SJCRH30 (cell line): ENCODE measurements at regions not wholly inside any gene's neighbourhood (a gene's known extent, or its start where the extent isn't known, plus 50 kb on each side); places are given as distances from the start of the nearest gene placed in this dataset.

ENCODE experiments used
- DNase-seq, 2 experiments: peaks; one replicate each; pipeline ENCODE4 v3.0.0-alpha.2; 2015 to 2020
- H3K27ac ChIP-seq: fragments of 250-450 bp; sonication (Bioruptor Pico); 2 replicates; pipeline ENCODE4 v1.5.1; 2020; ENCODE audit warnings: mild to moderate bottlenecking, moderate library complexity
- H3K27me3 ChIP-seq: fragments of 250-450 bp; sonication (Bioruptor Pico); 2 replicates; pipeline ENCODE4 v1.5.1; 2020; ENCODE audit warnings: mild to moderate bottlenecking, moderate library complexity
- H3K36me3 ChIP-seq: fragments of 250-450 bp; sonication (Bioruptor Pico); 2 replicates; pipeline ENCODE4 v1.5.1; 2020; ENCODE audit warnings: mild to moderate bottlenecking, moderate library complexity
- H3K4me1 ChIP-seq: fragments of 250-450 bp; sonication (Bioruptor Pico); 2 replicates; pipeline ENCODE4 v1.5.1; 2020; ENCODE audit warnings: mild to moderate bottlenecking, moderate library complexity
- H3K4me3 ChIP-seq: fragments of 250-450 bp; sonication (Bioruptor Pico); 2 replicates; pipeline ENCODE4 v1.5.1; 2020; ENCODE audit warnings: mild to moderate bottlenecking, moderate library complexity
- H3K9me3 ChIP-seq: fragments of 250-450 bp; sonication (Bioruptor Pico); replicated peaks from 2 replicates; pipeline ENCODE4 v1.5.1; 2020; ENCODE audit warnings: mild to moderate bottlenecking, moderate library complexity

DNA sequence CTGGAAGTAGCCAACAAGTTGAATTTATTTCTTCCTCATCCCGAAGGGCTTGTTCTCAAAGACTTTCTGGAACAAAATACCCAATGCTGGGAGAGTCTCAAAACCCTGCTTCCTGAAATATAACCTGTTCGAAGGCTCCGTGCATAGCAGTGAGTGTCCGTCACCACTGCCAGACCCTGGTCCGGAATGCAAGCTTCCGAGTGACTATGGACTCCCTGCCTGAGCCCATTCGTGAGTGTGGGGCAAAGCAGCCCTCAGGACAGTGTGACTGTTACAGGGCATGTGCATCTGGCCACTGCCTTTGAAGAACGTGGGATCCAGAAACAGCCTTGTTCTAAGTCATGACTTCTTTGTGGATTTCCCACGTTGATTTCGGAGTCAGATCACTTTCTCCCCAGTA, 214.5 kb upstream of the IGF1R start:
- no peaks in the 10 kb centered on the region for H3K27me3 ChIP-seq
- no peaks in the 10 kb centered on the region for H3K36me3 ChIP-seq
- no peaks in the 10 kb centered on the region for H3K4me1 ChIP-seq
- DNase-seq: no peak
- 0 out of 2 replicates have a peak, but pooled peaks cover 3% of the 10 kb centered on the region for H3K9me3 ChIP-seq
- H3K27ac ChIP-seq: no peak overlapping the region
- no peak overlapping the region for H3K4me3 ChIP-seq

DNA sequence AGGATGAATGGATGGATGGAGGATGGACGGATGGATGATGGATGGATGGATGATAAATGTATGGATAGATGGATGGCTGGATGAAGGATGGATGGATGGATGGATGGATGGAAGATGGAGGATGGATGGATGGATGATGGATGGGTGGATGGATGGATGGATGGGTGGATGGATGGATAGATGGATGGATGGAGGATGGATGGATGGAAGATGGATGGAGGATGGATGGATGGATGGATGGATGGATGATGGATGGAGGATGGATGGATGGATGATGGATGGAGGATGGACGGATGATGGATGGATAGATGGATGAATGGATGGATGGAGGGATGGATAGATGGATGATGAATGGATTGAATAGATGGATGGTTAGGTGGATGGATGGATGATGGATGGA, 210.6 kb upstream of the IGF1R start:
- Histone ChIP-seq H3K27me3 (no peaks in the 10 kb centered on the region), H3K36me3 (no peaks in the 10 kb centered on the region), H3K4me1 (no peaks in the 10 kb centered on the region), H3K27ac (no peak overlapping the region), H3K9me3 (no peaks in the 10 kb centered on the region), H3K4me3 (no peak overlapping the region)
- no peak for DNase-seq

- Histone ChIP-seq H3K9me3 (no peaks in the 10 kb centered on the region), H3K27ac (no peak overlapping the region), H3K4me1 (no peaks in the 10 kb centered on the region), H3K36me3 (no peaks in the 10 kb centered on the region), H3K4me3 (no peak overlapping the region), H3K27me3 (no peaks in the 10 kb centered on the region)
- DNase-seq: no peak
Measured at GRCh38 chr15:98438326-98438725, 210.0 kb upstream of the IGF1R start.

DNA sequence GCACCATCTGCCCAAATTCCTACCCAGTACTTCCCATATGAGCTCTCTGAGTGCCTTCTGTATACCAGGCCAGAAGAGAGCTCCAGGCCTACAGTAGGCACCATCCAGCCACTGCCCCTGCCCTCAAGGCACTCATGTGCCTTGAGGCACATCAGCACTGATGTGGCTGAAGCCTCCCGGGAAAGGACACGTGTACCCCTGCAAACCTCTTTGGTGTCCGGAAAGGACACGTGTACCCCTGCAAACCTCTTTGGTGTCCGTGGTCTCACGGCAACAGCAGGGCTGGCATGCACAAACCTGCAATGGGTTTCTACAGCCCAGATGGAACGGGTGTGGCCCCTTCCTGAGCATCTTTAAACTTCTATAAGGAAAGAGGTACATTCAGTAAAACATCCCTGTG, 209.4 kb upstream of the IGF1R start:
- Histone ChIP-seq H3K36me3 (no peaks in the 10 kb centered on the region), H3K27me3 (no peaks in the 10 kb centered on the region; the same call in 1 of the 2 replicates), H3K27ac (no peak overlapping the region), H3K4me3 (no peak overlapping the region), H3K9me3 (no peaks in the 10 kb centered on the region), H3K4me1 (no peaks in the 10 kb centered on the region)
- DNase-seq: no peak

DNA sequence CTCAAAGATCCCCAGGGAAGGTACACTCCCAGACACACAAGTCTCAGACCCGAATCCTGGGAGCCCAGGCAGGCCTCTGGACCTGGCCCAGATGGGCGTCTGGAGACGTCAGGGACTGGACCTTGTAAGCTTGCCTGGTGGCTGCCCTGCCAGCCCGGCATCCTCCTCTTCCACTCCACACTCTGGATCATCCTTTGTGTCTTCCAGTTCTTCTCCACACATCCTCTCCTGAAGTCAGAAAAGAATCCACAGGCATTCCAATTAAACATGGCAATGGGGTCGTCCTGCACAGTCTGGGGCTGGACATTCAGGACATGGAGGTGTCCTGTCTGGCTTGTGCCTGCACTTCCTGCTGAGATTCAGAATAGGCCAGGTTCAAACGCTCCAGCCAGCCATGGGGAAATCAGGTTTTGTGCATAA, 208.8 kb upstream of the IGF1R start:
- no peak overlapping the region for H3K27ac ChIP-seq
- H3K27me3 ChIP-seq: no peaks in the 10 kb centered on the region; the same call in 1 of the 2 replicates
- DNase-seq: no peak
- H3K4me3 ChIP-seq: no peak overlapping the region
- no peaks in the 10 kb centered on the region for H3K9me3 ChIP-seq
- H3K36me3 ChIP-seq: no peaks in the 10 kb centered on the region
- H3K4me1 ChIP-seq: no peaks in the 10 kb centered on the region

DNA sequence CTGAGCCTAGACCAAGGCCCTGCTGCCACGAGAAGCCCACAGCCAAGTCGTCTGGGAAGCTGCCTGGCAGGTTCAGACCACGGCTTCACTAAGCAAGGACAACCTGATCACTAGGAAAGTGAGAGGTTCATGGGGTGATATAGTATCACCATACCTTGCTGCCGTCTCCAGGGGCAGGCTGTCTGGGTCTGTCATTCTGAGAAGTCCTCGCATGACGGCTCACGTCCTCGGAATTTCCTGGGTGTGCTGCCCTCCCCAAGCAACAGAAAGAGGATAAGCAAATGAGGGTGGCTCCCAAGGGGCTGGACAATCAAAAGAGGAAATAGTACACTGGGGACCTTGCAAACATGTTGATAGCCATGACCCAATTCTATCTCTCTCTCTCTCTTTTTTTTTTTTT, 207.4 kb upstream of the IGF1R start:
- H3K27ac ChIP-seq: no peak overlapping the region
- H3K36me3 ChIP-seq: no peaks in the 10 kb centered on the region
- H3K4me1 ChIP-seq: no peaks in the 10 kb centered on the region
- H3K27me3 ChIP-seq: no peaks in the 10 kb centered on the region; the same call in 1 of the 2 replicates
- H3K9me3 ChIP-seq: no peaks in the 10 kb centered on the region
- DNase-seq: no peak
- no peak overlapping the region for H3K4me3 ChIP-seq

GRCh38 chr15:98441599-98441998, 206.7 kb upstream of the IGF1R start:
- H3K9me3 ChIP-seq: no peaks in the 10 kb centered on the region
- no peak overlapping the region for H3K27ac ChIP-seq
- no peak for DNase-seq
- no peaks in the 10 kb centered on the region for H3K36me3 ChIP-seq
- H3K4me1 ChIP-seq: no peaks in the 10 kb centered on the region
- H3K4me3 ChIP-seq: no peak overlapping the region
- no peaks in the 10 kb centered on the region; the same call in 1 of the 2 replicates for H3K27me3 ChIP-seq

DNA sequence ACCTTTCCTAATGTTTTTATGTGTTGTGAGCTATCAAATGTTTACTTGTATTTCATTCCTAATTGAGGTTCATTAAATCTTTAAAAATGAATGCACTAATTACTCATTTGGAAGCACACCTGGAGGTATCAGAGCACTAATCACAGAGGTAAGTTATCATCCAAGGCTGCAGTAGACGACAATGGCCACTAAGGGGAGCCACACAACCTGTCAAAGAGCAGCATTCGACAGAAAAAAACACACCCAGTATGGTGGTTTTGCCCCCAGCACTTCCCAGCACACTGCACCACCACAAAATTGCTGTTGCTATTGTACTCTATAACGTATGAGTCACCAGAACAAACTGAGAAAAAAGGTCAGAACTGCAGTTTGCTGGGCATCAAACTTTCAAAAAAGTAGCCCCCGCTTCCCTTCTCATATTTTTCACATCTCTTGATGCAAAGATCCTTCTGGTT, 205.9 kb upstream of the IGF1R start:
- H3K27ac ChIP-seq: no peak overlapping the region
- no peaks in the 10 kb centered on the region for H3K36me3 ChIP-seq
- H3K27me3 ChIP-seq: no peaks in the 10 kb centered on the region; the same call in 1 of the 2 replicates
- peak; percentile 78 to 89 for DNase-seq
- H3K9me3 ChIP-seq: no peaks in the 10 kb centered on the region
- H3K4me1 ChIP-seq: no peaks in the 10 kb centered on the region
- H3K4me3 ChIP-seq: no peak overlapping the region

DNA sequence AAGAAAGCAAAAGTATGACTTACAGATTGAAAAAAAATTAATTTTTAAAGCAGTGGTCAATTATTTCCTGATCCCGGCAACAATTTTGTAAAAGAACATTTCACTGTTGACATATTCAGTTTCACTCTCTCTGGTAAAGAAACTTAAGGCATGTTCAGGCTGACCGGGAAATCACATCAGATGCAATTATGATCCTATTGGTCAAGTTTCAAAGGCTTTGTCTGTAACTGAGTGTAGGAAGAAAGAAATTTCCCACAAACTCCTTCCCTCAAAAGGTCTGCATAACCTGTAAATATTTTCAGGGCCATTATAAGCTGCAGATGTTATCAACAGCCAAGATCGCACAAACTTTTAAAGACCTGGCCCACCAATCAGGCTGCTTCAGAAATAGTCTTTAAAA, 205.4 kb upstream of the IGF1R start:
- H3K36me3 ChIP-seq: no peaks in the 10 kb centered on the region
- no peak overlapping the region for H3K27ac ChIP-seq
- H3K4me1 ChIP-seq: no peaks in the 10 kb centered on the region
- DNase-seq: no peak
- H3K4me3 ChIP-seq: no peak overlapping the region
- H3K27me3 ChIP-seq: no peaks in the 10 kb centered on the region; the same call in 1 of the 2 replicates
- no peaks in the 10 kb centered on the region for H3K9me3 ChIP-seq

DNA sequence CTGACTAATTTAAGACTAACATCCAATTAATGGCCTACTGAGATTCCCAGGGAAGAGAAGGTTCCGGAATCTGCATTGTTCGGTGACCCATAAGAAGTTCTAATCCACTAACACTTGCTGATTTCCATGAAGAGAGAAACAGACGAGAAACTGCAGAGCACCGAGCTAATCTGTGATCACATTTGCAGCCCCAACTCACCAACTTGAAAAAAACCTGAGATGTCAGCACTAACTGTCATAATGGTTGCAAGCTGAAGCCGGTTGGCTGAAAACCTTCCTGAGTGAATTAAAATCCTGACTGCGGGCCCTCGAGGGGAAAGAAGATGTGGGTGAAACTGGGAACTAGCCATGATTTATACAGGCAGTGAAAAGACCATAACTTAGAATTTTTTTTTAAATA, 204.8 kb upstream of the IGF1R start:
- no peaks in the 10 kb centered on the region for H3K9me3 ChIP-seq
- no peaks in the 10 kb centered on the region for H3K36me3 ChIP-seq
- no peaks in the 10 kb centered on the region for H3K4me1 ChIP-seq
- no peak for DNase-seq
- no peaks in the 10 kb centered on the region; the same call in 1 of the 2 replicates for H3K27me3 ChIP-seq
- no peak overlapping the region for H3K27ac ChIP-seq
- no peak overlapping the region for H3K4me3 ChIP-seq

- no peak for DNase-seq
- H3K36me3 ChIP-seq: no peaks in the 10 kb centered on the region
- no peak overlapping the region for H3K4me3 ChIP-seq
- no peaks in the 10 kb centered on the region; the same call in 1 of the 2 replicates for H3K27me3 ChIP-seq
- H3K9me3 ChIP-seq: no peaks in the 10 kb centered on the region
- no peaks in the 10 kb centered on the region for H3K4me1 ChIP-seq
- no peak overlapping the region for H3K27ac ChIP-seq
Measured at GRCh38 chr15:98444138-98444537, 204.2 kb upstream of the IGF1R start.

GRCh38 chr15:98445315-98445714, 203.0 kb upstream of the IGF1R start:
- H3K36me3 ChIP-seq: no peaks in the 10 kb centered on the region
- H3K27ac ChIP-seq: no peak overlapping the region
- H3K9me3 ChIP-seq: no peaks in the 10 kb centered on the region
- H3K4me1 ChIP-seq: no peaks in the 10 kb centered on the region
- H3K27me3 ChIP-seq: no peaks in the 10 kb centered on the region; the same call in 1 of the 2 replicates
- H3K4me3 ChIP-seq: no peak overlapping the region
- no peak for DNase-seq

DNA sequence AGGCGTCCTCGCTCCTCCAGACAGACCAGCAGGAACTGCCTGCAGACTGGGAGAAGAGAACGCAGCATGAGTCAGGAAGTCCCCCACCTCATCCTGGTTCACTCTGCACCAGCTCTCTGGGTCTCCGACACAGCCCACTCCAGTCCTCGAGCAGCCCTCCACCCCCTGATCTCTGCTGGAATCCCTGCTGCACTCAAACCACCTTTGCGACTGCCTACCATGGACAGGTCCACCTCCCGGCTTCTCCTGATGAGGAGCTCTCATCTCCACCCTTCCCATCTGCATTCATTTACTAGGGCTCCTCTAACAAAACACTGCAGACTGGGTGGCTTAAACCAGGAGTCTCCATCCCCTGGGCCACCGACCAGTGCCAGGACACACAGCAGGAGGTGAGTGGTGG, 202.3 kb upstream of the IGF1R start:
- Histone ChIP-seq H3K36me3 (no peaks in the 10 kb centered on the region), H3K4me3 (no peak overlapping the region), H3K27ac (no peak overlapping the region), H3K27me3 (no peaks in the 10 kb centered on the region; the same call in 1 of the 2 replicates), H3K9me3 (no peaks in the 10 kb centered on the region), H3K4me1 (no peaks in the 10 kb centered on the region)
- no peak for DNase-seq

DNA sequence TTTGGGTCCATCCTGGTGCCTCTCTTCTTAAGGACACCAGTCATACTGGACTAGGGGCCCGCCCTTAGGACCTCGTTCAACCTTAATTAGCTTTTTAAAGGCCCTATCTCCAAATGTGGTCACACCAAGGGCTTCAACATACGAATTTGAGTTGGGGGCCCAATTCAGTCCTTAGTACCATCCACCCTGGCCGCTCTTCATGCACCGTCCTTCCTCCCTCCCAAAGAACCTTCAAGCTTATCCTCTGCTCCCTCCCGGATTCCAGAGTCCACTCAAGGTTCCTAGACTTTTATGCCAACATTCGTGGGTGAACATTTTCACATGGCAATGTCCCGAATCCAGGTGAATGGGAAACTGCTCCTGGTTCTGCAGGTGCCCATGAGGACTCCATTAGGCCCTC, 201.3 kb upstream of the IGF1R start:
- Histone ChIP-seq H3K4me1 (no peaks in the 10 kb centered on the region), H3K9me3 (no peaks in the 10 kb centered on the region), H3K27me3 (no peaks in the 10 kb centered on the region; the same call in 1 of the 2 replicates), H3K27ac (no peak overlapping the region), H3K36me3 (no peaks in the 10 kb centered on the region), H3K4me3 (no peak overlapping the region)
- no peak for DNase-seq

DNA sequence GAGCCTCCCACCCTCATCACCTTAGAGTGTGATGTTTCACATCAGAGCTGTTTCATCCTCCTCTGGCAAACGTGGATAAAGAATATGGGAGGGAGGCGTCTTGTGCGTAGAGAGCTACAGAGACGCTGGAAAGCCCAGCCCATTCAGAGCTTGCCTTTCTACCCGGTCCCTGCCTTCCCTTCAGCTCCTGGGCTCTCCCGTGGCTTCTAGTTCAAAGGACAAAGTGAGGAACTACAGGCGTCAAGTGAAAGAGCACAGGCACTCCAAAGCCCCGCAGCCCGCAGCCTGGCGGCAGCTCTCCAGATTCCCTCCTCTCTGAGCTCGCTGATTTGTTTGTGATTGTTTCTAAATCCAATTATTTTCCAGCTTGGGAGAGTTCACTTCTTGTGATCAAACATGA, 197.1 kb upstream of the IGF1R start:
- Histone ChIP-seq H3K9me3 (no peaks in the 10 kb centered on the region), H3K27me3 (no peaks in the 10 kb centered on the region), H3K27ac (no peak overlapping the region), H3K36me3 (no peaks in the 10 kb centered on the region), H3K4me3 (no peak overlapping the region), H3K4me1 (no peaks in the 10 kb centered on the region)
- DNase-seq: no peak

DNA sequence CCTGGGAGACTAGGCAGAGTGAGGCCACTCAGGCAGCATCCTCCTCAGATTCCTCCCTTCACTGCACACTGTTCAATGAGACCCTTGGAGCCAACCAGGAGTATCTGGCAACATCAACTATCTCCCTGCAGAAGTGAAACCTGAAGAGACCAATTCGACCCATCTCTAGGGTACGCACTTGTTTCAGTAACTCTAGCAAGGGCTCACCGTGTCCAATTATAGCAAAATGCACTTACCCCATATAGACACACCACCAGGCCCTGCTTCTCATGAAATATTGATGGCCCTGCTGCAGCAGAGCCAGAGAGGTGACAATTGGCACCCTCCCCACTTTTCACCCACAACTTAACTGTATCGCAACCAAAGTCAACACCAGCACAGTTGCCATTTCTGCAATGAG, 196.1 kb upstream of the IGF1R start:
- Histone ChIP-seq H3K27ac (no peak overlapping the region), H3K36me3 (no peaks in the 10 kb centered on the region), H3K4me1 (no peaks in the 10 kb centered on the region), H3K9me3 (no peaks in the 10 kb centered on the region), H3K27me3 (no peaks in the 10 kb centered on the region), H3K4me3 (no peak overlapping the region)
- no peak for DNase-seq
